HG03354 (cell line): ENCODE measurements at regions not wholly inside any gene's neighbourhood (a gene's known extent, or its start where the extent isn't known, plus 50 kb on each side); places are given as distances from the start of the nearest gene placed in this dataset.

Experiments used
- ATAC-seq: cut with Tn5 transposase; IDR thresholded peaks from one replicate; pipeline ENCODE4 v1.9.1; 2021; ENCODE audit warnings: mild to moderate bottlenecking; ENCODE audit not compliant: unreplicated experiment, poor library complexity, severe bottlenecking

- ATAC-seq = no peak
Observed at GRCh38 chr2:4417771-4418170, 714.4 kb downstream of the DCDC2C start.

GRCh38 chr2:4420032-4420431, 716.7 kb downstream of the DCDC2C start:
- ATAC-seq = no peak

GRCh38 chr2:4424153-4424552, 720.8 kb downstream of the DCDC2C start:
- no peak for ATAC-seq

GRCh38 chr2:4427083-4427482, 723.7 kb downstream of the DCDC2C start:
- ATAC-seq = no peak

- ATAC-seq = no peak
Observed at GRCh38 chr2:4445821-4446220, 742.4 kb downstream of the DCDC2C start.

GRCh38 chr2:4454907-4455306, 751.5 kb downstream of the DCDC2C start:
- no peak for ATAC-seq

GRCh38 chr2:4455486-4456155, 752.2 kb downstream of the DCDC2C start:
- no peak for ATAC-seq

GRCh38 chr2:4464634-4465266, 761.4 kb downstream of the DCDC2C start:
- no peak for ATAC-seq

- ATAC-seq = no peak
Observed at GRCh38 chr2:4465671-4466070, 762.3 kb downstream of the DCDC2C start.

- no peak for ATAC-seq
Observed at GRCh38 chr2:4475618-4476017, 772.2 kb downstream of the DCDC2C start.

- ATAC-seq = no peak
Observed at GRCh38 chr2:4483050-4483449, 779.7 kb downstream of the DCDC2C start.

- no peak for ATAC-seq
Observed at GRCh38 chr2:4486971-4487370, 783.6 kb downstream of the DCDC2C start.

GRCh38 chr2:4499316-4500030, 796.1 kb downstream of the DCDC2C start:
- no peak for ATAC-seq

GRCh38 chr2:4501525-4501924, 798.1 kb downstream of the DCDC2C start:
- ATAC-seq = no peak

GRCh38 chr2:4502230-4502843, 799.0 kb downstream of the DCDC2C start:
- no peak for ATAC-seq

- ATAC-seq = no peak
Observed at GRCh38 chr2:4507661-4508060, 804.3 kb downstream of the DCDC2C start.

- no peak for ATAC-seq
Observed at GRCh38 chr2:4515871-4516761, 812.7 kb downstream of the DCDC2C start.

GRCh38 chr2:4518596-4518995, 815.2 kb downstream of the DCDC2C start:
- ATAC-seq = no peak

- no peak for ATAC-seq
Observed at GRCh38 chr2:4522498-4523421, 819.4 kb downstream of the DCDC2C start.
